ENCODE measurements at regions not wholly inside any gene's neighbourhood (a gene's known extent, or its start where the extent isn't known, plus 50 kb on each side); places are given as distances from the start of the nearest gene placed in this dataset.

DNA sequence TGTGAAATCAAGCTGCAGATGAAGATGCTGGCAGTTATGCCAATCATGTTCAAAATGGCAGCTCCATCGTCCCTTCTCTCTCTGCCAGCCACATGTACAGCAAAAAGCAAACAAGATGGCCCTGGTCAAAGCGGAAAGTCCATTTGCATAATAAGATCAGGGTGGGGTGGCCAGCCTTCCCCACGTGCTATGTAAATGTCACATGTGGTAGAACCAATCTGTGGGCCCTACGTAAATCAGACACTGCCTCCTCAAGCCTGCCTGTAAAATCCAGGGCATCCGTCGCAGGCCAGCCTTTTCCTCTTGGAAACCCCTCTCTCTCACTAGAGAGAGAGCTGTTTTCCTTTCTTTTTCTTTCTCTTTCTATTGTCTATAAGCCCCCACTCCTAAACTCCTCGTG lies 243.5 kb upstream of the KBTBD8 start (continued):
- TF ChIP-seq, protein P1, sequence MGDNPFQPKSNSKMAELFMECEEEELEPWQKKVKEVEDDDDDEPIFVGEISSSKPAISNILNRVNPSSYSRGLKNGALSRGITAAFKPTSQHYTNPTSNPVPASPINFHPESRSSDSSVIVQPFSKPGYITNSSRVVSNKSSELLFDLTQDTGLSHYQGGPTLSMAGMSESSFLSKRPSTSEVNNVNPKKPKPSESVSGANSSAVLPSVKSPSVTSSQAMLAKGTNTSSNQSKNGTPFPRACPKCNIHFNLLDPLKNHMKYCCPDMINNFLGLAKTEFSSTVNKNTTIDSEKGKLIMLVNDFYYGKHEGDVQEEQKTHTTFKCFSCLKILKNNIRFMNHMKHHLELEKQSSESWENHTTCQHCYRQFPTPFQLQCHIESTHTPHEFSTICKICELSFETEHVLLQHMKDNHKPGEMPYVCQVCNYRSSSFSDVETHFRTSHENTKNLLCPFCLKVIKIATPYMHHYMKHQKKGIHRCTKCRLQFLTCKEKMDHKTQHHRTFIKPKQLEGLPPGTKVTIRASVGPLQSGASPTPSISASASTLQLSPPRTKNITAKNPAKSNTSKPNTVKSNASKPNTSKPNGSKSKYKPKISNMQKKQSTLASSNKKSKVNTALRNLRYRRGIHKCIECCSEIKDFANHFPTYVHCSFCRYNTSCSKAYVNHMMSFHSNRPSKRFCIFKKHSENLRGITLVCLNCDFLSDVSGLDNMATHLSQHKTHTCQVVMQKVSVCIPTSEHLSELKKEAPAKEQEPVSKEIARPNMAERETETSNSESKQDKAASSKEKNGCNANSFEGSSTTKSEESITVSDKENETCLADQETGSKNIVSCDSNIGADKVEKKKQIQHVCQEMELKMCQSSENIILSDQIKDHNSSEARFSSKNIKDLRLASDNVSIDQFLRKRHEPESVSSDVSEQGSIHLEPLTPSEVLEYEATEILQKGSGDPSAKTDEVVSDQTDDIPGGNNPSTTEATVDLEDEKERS (tag by site-specific recombination; IDR thresholded peaks at IDR 0.05): no peak

DNA sequence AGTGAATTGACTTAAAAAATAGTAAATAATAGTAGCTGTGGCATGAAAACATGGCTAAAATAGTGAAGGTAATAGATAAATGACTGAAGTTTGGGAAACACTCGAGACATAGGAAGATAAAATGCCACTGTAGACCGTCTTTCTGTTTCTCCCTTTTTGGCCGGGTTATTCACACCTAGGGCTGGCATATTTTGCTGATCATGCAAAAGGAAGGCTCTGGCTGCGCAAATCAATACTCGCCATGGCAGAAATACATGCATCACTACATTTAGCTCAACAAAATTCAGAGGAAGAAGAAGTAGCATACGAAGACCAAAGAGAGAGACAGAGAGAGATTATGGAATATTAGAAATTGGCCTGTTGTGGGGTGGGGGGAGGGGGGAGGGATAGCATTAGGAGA lies 242.2 kb upstream of the KBTBD8 start:
- Histone ChIP-seq H3K4me3 (ENCODE audit: low read depth, low read length) (no peak overlapping the region), H3K9me3 (ENCODE audit: control insufficient read depth, insufficient read depth, low read depth, low read length) (no peaks in the 10 kb centered on the region), H3K27ac (ENCODE audit: extremely low read depth, low read depth, low read length) (no peak overlapping the region), H3K4me1 (ENCODE audit: control insufficient read depth, insufficient read depth, low read length) (no peaks in the 10 kb centered on the region), H3K36me3 (ENCODE audit: control insufficient read depth in 2 of 2, insufficient read depth in 1 of 2, low read length in 2 of 2) (no peaks in the 10 kb centered on the region)
- ChIA-PET POLR2A (no interaction called here), CTCF (no interaction called here)
- TF ChIP-seq, protein P1 (tag by site-specific recombination; IDR thresholded peaks at IDR 0.05): no peak
- TF ChIP-seq ZNF350 (tag by site-specific recombination; IDR thresholded peaks at IDR 0.05): no peak
- no peak for TF ChIP-seq SP7 (tag by site-specific recombination; IDR thresholded peaks at IDR 0.05)
- TF ChIP-seq ZFP3 (tag by site-specific recombination; IDR thresholded peaks at IDR 0.05; ENCODE audit: low read depth): no peak
- no peak for TF ChIP-seq ZNF19 (tag by site-specific recombination; IDR thresholded peaks at IDR 0.05; ENCODE audit: low read depth)
- no peak for TF ChIP-seq ZNF560 (tag by site-specific recombination; IDR thresholded peaks at IDR 0.05; ENCODE audit: borderline replicate concordance)
- TF ChIP-seq, protein P2, sequence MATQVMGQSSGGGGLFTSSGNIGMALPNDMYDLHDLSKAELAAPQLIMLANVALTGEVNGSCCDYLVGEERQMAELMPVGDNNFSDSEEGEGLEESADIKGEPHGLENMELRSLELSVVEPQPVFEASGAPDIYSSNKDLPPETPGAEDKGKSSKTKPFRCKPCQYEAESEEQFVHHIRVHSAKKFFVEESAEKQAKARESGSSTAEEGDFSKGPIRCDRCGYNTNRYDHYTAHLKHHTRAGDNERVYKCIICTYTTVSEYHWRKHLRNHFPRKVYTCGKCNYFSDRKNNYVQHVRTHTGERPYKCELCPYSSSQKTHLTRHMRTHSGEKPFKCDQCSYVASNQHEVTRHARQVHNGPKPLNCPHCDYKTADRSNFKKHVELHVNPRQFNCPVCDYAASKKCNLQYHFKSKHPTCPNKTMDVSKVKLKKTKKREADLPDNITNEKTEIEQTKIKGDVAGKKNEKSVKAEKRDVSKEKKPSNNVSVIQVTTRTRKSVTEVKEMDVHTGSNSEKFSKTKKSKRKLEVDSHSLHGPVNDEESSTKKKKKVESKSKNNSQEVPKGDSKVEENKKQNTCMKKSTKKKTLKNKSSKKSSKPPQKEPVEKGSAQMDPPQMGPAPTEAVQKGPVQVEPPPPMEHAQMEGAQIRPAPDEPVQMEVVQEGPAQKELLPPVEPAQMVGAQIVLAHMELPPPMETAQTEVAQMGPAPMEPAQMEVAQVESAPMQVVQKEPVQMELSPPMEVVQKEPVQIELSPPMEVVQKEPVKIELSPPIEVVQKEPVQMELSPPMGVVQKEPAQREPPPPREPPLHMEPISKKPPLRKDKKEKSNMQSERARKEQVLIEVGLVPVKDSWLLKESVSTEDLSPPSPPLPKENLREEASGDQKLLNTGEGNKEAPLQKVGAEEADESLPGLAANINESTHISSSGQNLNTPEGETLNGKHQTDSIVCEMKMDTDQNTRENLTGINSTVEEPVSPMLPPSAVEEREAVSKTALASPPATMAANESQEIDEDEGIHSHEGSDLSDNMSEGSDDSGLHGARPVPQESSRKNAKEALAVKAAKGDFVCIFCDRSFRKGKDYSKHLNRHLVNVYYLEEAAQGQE (tag by site-specific recombination; IDR thresholded peaks at IDR 0.05): no peak
- no peak for TF ChIP-seq ZNF610 (tag by site-specific recombination; IDR thresholded peaks at IDR 0.05; ENCODE audit: borderline replicate concordance)
- TF ChIP-seq, protein P3, sequence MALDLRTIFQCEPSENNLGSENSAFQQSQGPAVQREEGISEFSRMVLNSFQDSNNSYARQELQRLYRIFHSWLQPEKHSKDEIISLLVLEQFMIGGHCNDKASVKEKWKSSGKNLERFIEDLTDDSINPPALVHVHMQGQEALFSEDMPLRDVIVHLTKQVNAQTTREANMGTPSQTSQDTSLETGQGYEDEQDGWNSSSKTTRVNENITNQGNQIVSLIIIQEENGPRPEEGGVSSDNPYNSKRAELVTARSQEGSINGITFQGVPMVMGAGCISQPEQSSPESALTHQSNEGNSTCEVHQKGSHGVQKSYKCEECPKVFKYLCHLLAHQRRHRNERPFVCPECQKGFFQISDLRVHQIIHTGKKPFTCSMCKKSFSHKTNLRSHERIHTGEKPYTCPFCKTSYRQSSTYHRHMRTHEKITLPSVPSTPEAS (tag by site-specific recombination; IDR thresholded peaks at IDR 0.05): no peak
- no peak for TF ChIP-seq ZNF16 (tag by site-specific recombination; IDR thresholded peaks at IDR 0.05; ENCODE audit: low read depth)
- TF ChIP-seq ZNF2 (tag by site-specific recombination; IDR thresholded peaks at IDR 0.05): no peak
- TF ChIP-seq ZNF112 (tag by site-specific recombination; IDR thresholded peaks at IDR 0.05): no peak
- TF ChIP-seq, protein P4, sequence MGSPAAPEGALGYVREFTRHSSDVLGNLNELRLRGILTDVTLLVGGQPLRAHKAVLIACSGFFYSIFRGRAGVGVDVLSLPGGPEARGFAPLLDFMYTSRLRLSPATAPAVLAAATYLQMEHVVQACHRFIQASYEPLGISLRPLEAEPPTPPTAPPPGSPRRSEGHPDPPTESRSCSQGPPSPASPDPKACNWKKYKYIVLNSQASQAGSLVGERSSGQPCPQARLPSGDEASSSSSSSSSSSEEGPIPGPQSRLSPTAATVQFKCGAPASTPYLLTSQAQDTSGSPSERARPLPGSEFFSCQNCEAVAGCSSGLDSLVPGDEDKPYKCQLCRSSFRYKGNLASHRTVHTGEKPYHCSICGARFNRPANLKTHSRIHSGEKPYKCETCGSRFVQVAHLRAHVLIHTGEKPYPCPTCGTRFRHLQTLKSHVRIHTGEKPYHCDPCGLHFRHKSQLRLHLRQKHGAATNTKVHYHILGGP (tag by site-specific recombination; IDR thresholded peaks at IDR 0.05): no peak

All from HEK293 (cell line).